Lower leg skin (tissue), 3 donors: ENCODE measurements at regions not wholly inside any gene's neighbourhood (a gene's known extent, or its start where the extent isn't known, plus 50 kb on each side); places are given as distances from the start of the nearest gene placed in this dataset.

Source experiments
- CTCF ChIP-seq, 3 donors: fragments of 450-650 bp; IDR thresholded peaks; one replicate each; pipeline ENCODE4 v1.5.1; 2016; ENCODE audit warnings: antibody characterized with exemption in 3 of 3, mild to moderate bottlenecking in 3 of 3, moderate library complexity in 2 of 3
- POLR2A ChIP-seq, 2 donors: fragments of 450-650 bp; IDR thresholded peaks; one replicate each; pipeline ENCODE4 v1.6.1; 2016 to 2017; ENCODE audit warnings: antibody characterized with exemption in 2 of 2, mild to moderate bottlenecking in 1 of 2, moderate library complexity in 1 of 2

- TF ChIP-seq CTCF (IDR thresholded peaks at IDR 0.05), result no peak
- TF ChIP-seq POLR2A (IDR thresholded peaks at IDR 0.05), result no peak
Measured at GRCh38 chr13:109678459-109678858, 107.9 kb downstream of the IRS2 start.
